Smooth muscle cell (in vitro differentiated cells): ENCODE measurements at regions not wholly inside any gene's neighbourhood (a gene's known extent, or its start where the extent isn't known, plus 50 kb on each side); places are given as distances from the start of the nearest gene placed in this dataset.

Experiments used
- DNase-seq: peaks from one replicate; lab custom pipeline; 2025; ENCODE audit not compliant: unreplicated experiment; lab: John Stamatoyannopoulos, UW
- H2AFZ ChIP-seq: fragments of 200-600 bp; sonication (generic); 2 replicates; pipeline ENCODE4 v1.6.0; 2016; ENCODE audit warnings: antibody characterized with exemption, low read depth, mild to moderate bottlenecking
- H3F3A ChIP-seq: fragments of 200-600 bp; sonication (generic); 2 replicates; pipeline ENCODE4 v1.6.0; 2017; ENCODE audit warnings: antibody characterized with exemption, low read depth
- H3K27ac ChIP-seq: fragments of 200-600 bp; sonication (generic); 2 replicates; pipeline ENCODE4 v1.5.1; 2016; ENCODE audit warnings: low read depth, mild to moderate bottlenecking
- H3K27me3 ChIP-seq: fragments of 200-600 bp; sonication (generic); 2 replicates; pipeline ENCODE4 v1.6.1; 2016; ENCODE audit warnings: low read depth, mild to moderate bottlenecking
- H3K36me3 ChIP-seq: fragments of 200-600 bp; sonication (generic); 2 replicates; pipeline ENCODE4 v1.5.1; 2016; ENCODE audit warnings: low read depth
- H3K4me1 ChIP-seq: fragments of 200-600 bp; sonication (generic); 2 replicates; pipeline ENCODE4 v1.5.1; 2016; ENCODE audit warnings: low read depth
- H3K4me2 ChIP-seq: fragments of 200-600 bp; sonication (generic); 2 replicates; pipeline ENCODE4 v1.6.0; 2016; ENCODE audit warnings: mild to moderate bottlenecking
- H3K4me3 ChIP-seq: fragments of 200-600 bp; sonication (generic); 2 replicates; pipeline ENCODE4 v1.5.1; 2016; ENCODE audit warnings: mild to moderate bottlenecking
- H3K79me2 ChIP-seq: fragments of 200-600 bp; sonication (generic); 2 replicates; pipeline ENCODE4 v1.6.0; 2016; ENCODE audit warnings: low read depth, mild to moderate bottlenecking
- H3K9ac ChIP-seq: fragments of 200-600 bp; sonication (generic); 2 replicates; pipeline ENCODE4 v1.6.0; 2016; ENCODE audit warnings: low read depth
- H3K9me3 ChIP-seq: fragments of 200-600 bp; sonication (generic); replicated peaks from 2 replicates; pipeline ENCODE4 v1.5.1; 2016; ENCODE audit warnings: low read depth
- H4K20me1 ChIP-seq: fragments of 200-600 bp; sonication (generic); 2 replicates; pipeline ENCODE4 v1.6.0; 2016; ENCODE audit warnings: low read depth
- CTCF ChIP-seq: fragments of 200-600 bp; sonication (generic); IDR thresholded peaks from 2 replicates; pipeline ENCODE4 v1.5.1; 2017; ENCODE audit warnings: borderline replicate concordance, mild to moderate bottlenecking, antibody characterized with exemption; ENCODE audit not compliant: insufficient read depth, poor library complexity, severe bottlenecking
- WGBS: methylation state at CpG from one replicate; pipeline ENCODE4 v1.1.7; 2016; ENCODE audit warnings: low lambda C conversion rate; 5-methylcytosine and 5-hydroxymethylcytosine counted together

GRCh38 chr10:23868121-23868520 is 340.8 kb upstream of the KIAA1217 start:
- 86% methylated on average over 2 of the region's 2 CpGs for WGBS
- no peak overlapping the region for H3K9ac ChIP-seq
- no peaks in the 10 kb centered on the region for H4K20me1 ChIP-seq
- H3K4me1 ChIP-seq, result no peaks in the 10 kb centered on the region
- no peak for DNase-seq
- no peak overlapping the region for H2AFZ ChIP-seq
- H3K9me3 ChIP-seq, result no peaks in the 10 kb centered on the region
- H3F3A ChIP-seq, result no peaks in the 10 kb centered on the region
- H3K36me3 ChIP-seq, result no peaks in the 10 kb centered on the region
- H3K27me3 ChIP-seq, result no peaks in the 10 kb centered on the region
- no peak overlapping the region for H3K4me2 ChIP-seq
- H3K79me2 ChIP-seq, result no peaks in the 10 kb centered on the region
- no peak for TF ChIP-seq CTCF
- H3K27ac ChIP-seq, result no peak overlapping the region
- H3K4me3 ChIP-seq, result no peak overlapping the region

- H3K36me3 ChIP-seq, result no peaks in the 10 kb centered on the region
- WGBS, result 88% methylated on average over 7 of the region's 7 CpGs
- no peak for TF ChIP-seq CTCF
Observed at GRCh38 chr10:23869548-23869947, 339.4 kb upstream of the KIAA1217 start.

GRCh38 chr10:23869996-23870395 is 338.9 kb upstream of the KIAA1217 start:
- Histone ChIP-seq H3K4me2 (no peak overlapping the region), H3K79me2 (no peaks in the 10 kb centered on the region), H3K27ac (no peak overlapping the region), H3K4me3 (no peak overlapping the region), H3K27me3 (no peaks in the 10 kb centered on the region), H3K4me1 (no peaks in the 10 kb centered on the region), H3K9ac (no peak overlapping the region), H3F3A (no peaks in the 10 kb centered on the region), H4K20me1 (no peaks in the 10 kb centered on the region), H3K36me3 (no peaks in the 10 kb centered on the region), H2AFZ (no peak overlapping the region), H3K9me3 (no peaks in the 10 kb centered on the region)
- 88% methylated on average over 3 of the region's 3 CpGs for WGBS
- DNase-seq, result no peak
- no peak for TF ChIP-seq CTCF

More at GRCh38 chr10:23869548-23869947, 339.4 kb upstream of the KIAA1217 start:
- H3K9ac ChIP-seq, result no peak overlapping the region
- H3K27me3 ChIP-seq, result no peaks in the 10 kb centered on the region
- no peak overlapping the region for H3K4me3 ChIP-seq
- DNase-seq, result no peak
- no peaks in the 10 kb centered on the region for H3K4me1 ChIP-seq
- no peak overlapping the region for H3K27ac ChIP-seq
- no peak overlapping the region for H2AFZ ChIP-seq
- H3K79me2 ChIP-seq, result no peaks in the 10 kb centered on the region
- no peaks in the 10 kb centered on the region for H4K20me1 ChIP-seq
- H3K9me3 ChIP-seq, result no peaks in the 10 kb centered on the region
- no peak overlapping the region for H3K4me2 ChIP-seq
- H3F3A ChIP-seq, result no peaks in the 10 kb centered on the region

- 79% methylated on average over 2 of the region's 2 CpGs for WGBS
- Histone ChIP-seq H3K36me3 (no peaks in the 10 kb centered on the region), H3K27me3 (no peaks in the 10 kb centered on the region), H2AFZ (no peak overlapping the region), H4K20me1 (no peaks in the 10 kb centered on the region), H3K9ac (no peak overlapping the region), H3K27ac (no peak overlapping the region), H3K4me2 (no peak overlapping the region), H3K9me3 (no peaks in the 10 kb centered on the region), H3K79me2 (no peaks in the 10 kb centered on the region), H3F3A (no peaks in the 10 kb centered on the region), H3K4me1 (no peaks in the 10 kb centered on the region), H3K4me3 (no peak overlapping the region)
- DNase-seq, result no peak
- no peak for TF ChIP-seq CTCF
Observed at GRCh38 chr10:23870651-23871610, 338.0 kb upstream of the KIAA1217 start.
